Muscle of arm (tissue), 1 donor: ENCODE measurements at regions not wholly inside any gene's neighbourhood (a gene's known extent, or its start where the extent isn't known, plus 50 kb on each side); places are given as distances from the start of the nearest gene placed in this dataset.
"Not testable (repeated sequence)": the region's sequence is repeated elsewhere in the genome, so short reads cannot be mapped to it uniquely, and the experiment has no call there.

ENCODE experiments used
- DNase-seq: peaks from one replicate; pipeline ENCODE4 v3.0.0-alpha.2; 2013

GRCh38 chrX:39465906-39466305 is 631.9 kb downstream of the BCOR start:
- no peak for DNase-seq

- DNase-seq: no peak
Observed at GRCh38 chrX:39469126-39469525, 628.6 kb downstream of the BCOR start.

- peak; percentile 74 for DNase-seq
Observed at GRCh38 chrX:39470588-39471407, 627.0 kb downstream of the BCOR start.

GRCh38 chrX:39472161-39472560 is 625.6 kb downstream of the BCOR start:
- DNase-seq: no peak

- no peak for DNase-seq
Observed at GRCh38 chrX:39473812-39474211, 623.9 kb downstream of the BCOR start.

- no peak for DNase-seq
Observed at GRCh38 chrX:39475372-39475771, 622.4 kb downstream of the BCOR start.

- no peak for DNase-seq
Observed at GRCh38 chrX:39476604-39477021, 621.1 kb downstream of the BCOR start.

- DNase-seq: no peak
Observed at GRCh38 chrX:39477031-39477761, 620.6 kb downstream of the BCOR start.

GRCh38 chrX:39477762-39478120 is 620.0 kb downstream of the BCOR start:
- DNase-seq: no peak

GRCh38 chrX:39479856-39480255 is 617.9 kb downstream of the BCOR start:
- no peak for DNase-seq

GRCh38 chrX:39480963-39481362 is 616.8 kb downstream of the BCOR start:
- DNase-seq: no peak

- DNase-seq: no peak
Observed at GRCh38 chrX:39481621-39482020, 616.1 kb downstream of the BCOR start.

GRCh38 chrX:39484159-39485068 is 613.3 kb downstream of the BCOR start:
- no peak for DNase-seq

GRCh38 chrX:39487166-39487968 is 610.4 kb downstream of the BCOR start:
- DNase-seq: no peak

GRCh38 chrX:39487969-39488330 is 609.8 kb downstream of the BCOR start:
- no peak for DNase-seq

- DNase-seq: no peak
Observed at GRCh38 chrX:39491548-39492297, 606.0 kb downstream of the BCOR start.

GRCh38 chrX:39492497-39493162 is 605.1 kb downstream of the BCOR start:
- no peak for DNase-seq

GRCh38 chrX:39493168-39493567 is 604.6 kb downstream of the BCOR start:
- DNase-seq: no peak

GRCh38 chrX:39497117-39497516 is 600.6 kb downstream of the BCOR start:
- DNase-seq: not testable (repeated sequence)

GRCh38 chrX:39497702-39498265 is 600.0 kb downstream of the BCOR start:
- no peak for DNase-seq
